ENCODE measurements at regions not wholly inside any gene's neighbourhood (a gene's known extent, or its start where the extent isn't known, plus 50 kb on each side); places are given as distances from the start of the nearest gene placed in this dataset.

GRCh38 chrX:14220386-14220944 lies 190.8 kb upstream of the GEMIN8 start:
- TF ChIP-seq POLR2A (IDR thresholded peaks at IDR 0.05) (no peak), CTCF (IDR thresholded peaks at IDR 0.05) (no peak)
